Breast epithelium (tissue), 3 donors: ENCODE measurements at regions not wholly inside any gene's neighbourhood (a gene's known extent, or its start where the extent isn't known, plus 50 kb on each side); places are given as distances from the start of the nearest gene placed in this dataset.

Source experiments
- CTCF ChIP-seq, 3 donors: fragments of 450-650 bp; IDR thresholded peaks; one replicate each; pipeline ENCODE4 v1.5.1; 2016 to 2017; ENCODE audit warnings: antibody characterized with exemption in 3 of 3, mild to moderate bottlenecking in 3 of 3, moderate library complexity in 3 of 3
- POLR2A ChIP-seq: fragments of 450-650 bp; IDR thresholded peaks from one replicate; pipeline ENCODE4 v1.6.1; 2016; ENCODE audit warnings: antibody characterized with exemption, mild to moderate bottlenecking, moderate library complexity

- no peak for TF ChIP-seq POLR2A
- no peak for TF ChIP-seq CTCF (IDR thresholded peaks at IDR 0.05)
Measured at GRCh38 chr4:174135936-174136406, 147.5 kb downstream of the FBXO8 start.
